ENCODE measurements at regions not wholly inside any gene's neighbourhood (a gene's known extent, or its start where the extent isn't known, plus 50 kb on each side); places are given as distances from the start of the nearest gene placed in this dataset.

DNA sequence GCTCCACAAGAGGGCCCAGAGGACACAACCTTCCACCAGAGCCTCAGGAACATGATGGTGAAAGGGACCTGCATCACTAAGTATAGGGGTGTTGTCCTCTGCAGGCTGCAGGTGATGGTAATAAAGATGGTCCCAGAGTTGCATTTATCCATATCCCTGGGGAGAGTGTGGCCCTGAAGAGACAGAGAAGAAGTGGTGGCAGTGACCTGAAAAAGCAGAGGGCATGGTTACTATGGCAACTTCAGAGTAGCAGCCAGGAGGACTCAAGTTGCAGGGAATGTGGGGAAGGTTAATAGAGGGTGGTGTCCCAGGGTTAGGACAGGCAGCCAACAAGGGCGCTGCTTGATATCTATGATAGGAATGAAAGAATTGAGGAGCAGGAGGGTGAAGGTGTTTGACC, 57.1 kb downstream of the HLA-A start:
- H3K4me3 ChIP-seq = no peak overlapping the region
- H3K4me1 ChIP-seq (ENCODE audit: low read depth) = no peaks in the 10 kb centered on the region
- no peaks in the 10 kb centered on the region for H3K36me3 ChIP-seq (ENCODE audit: low read depth)
- ATAC-seq (no peak), DNase-seq (no peak)
- no peaks in the 10 kb centered on the region for H3K9me3 ChIP-seq
- TF ChIP-seq, protein P1, sequence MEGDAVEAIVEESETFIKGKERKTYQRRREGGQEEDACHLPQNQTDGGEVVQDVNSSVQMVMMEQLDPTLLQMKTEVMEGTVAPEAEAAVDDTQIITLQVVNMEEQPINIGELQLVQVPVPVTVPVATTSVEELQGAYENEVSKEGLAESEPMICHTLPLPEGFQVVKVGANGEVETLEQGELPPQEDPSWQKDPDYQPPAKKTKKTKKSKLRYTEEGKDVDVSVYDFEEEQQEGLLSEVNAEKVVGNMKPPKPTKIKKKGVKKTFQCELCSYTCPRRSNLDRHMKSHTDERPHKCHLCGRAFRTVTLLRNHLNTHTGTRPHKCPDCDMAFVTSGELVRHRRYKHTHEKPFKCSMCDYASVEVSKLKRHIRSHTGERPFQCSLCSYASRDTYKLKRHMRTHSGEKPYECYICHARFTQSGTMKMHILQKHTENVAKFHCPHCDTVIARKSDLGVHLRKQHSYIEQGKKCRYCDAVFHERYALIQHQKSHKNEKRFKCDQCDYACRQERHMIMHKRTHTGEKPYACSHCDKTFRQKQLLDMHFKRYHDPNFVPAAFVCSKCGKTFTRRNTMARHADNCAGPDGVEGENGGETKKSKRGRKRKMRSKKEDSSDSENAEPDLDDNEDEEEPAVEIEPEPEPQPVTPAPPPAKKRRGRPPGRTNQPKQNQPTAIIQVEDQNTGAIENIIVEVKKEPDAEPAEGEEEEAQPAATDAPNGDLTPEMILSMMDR (IDR thresholded peaks at IDR 0.05) = no peak
- intact Hi-C loops (cut with DNase I, micrococcal nuclease) = no loop called here

- ATAC-seq (peak; percentile 62), DNase-seq (no peak)
- Histone ChIP-seq H3K4me1 (ENCODE audit: low read depth) (no peaks in the 10 kb centered on the region), H3K9me3 (no peaks in the 10 kb centered on the region), H3K4me3 (no peak overlapping the region), H3K36me3 (ENCODE audit: low read depth) (no peaks in the 10 kb centered on the region)
- intact Hi-C loops (cut with DNase I, micrococcal nuclease) = no loop called here
- TF ChIP-seq, protein P1 (IDR thresholded peaks at IDR 0.05) = no peak
Measured at GRCh38 chr6:30000156-30000791, 57.9 kb downstream of the HLA-A start.

- Histone ChIP-seq H3K4me3 (no peak overlapping the region), H3K4me1 (ENCODE audit: low read depth) (peaks cover 10% of the 10 kb centered on the region), H3K9me3 (no peaks in the 10 kb centered on the region), H3K36me3 (ENCODE audit: low read depth) (no peaks in the 10 kb centered on the region)
- ATAC-seq = no peak
- no peak for DNase-seq
- TF ChIP-seq, protein P1 (IDR thresholded peaks at IDR 0.05) = no peak
- intact Hi-C loops (cut with DNase I, micrococcal nuclease) = no loop called here
Measured at GRCh38 chr6:30002871-30003270, 58.2 kb upstream of the POLR1H start.

DNA sequence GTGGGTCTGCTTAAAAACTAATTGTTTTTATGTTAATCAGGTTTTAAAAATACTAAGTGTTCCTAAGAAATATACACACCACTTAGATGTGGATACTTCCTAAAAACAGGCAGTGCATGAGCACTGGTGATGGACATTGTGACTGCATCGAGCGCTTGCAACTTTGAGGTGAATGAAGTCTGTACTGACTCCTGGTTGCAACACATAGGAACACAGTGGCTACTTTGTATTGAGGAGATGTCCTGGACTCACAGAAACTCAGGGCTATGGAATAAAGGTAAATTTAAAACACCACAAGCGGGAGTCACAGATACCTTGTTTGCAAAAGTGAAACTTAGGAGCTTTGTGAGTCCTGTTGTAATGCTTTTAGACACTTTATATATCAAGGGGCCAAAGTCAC, 55.6 kb upstream of the POLR1H start:
- no peak for ATAC-seq
- no peak for DNase-seq
- no peaks in the 10 kb centered on the region for H3K9me3 ChIP-seq
- H3K4me1 ChIP-seq (ENCODE audit: low read depth) = peaks cover 10% of the 10 kb centered on the region
- TF ChIP-seq, protein P1 (IDR thresholded peaks at IDR 0.05) = no peak
- H3K36me3 ChIP-seq (ENCODE audit: low read depth) = no peaks in the 10 kb centered on the region
- H3K4me3 ChIP-seq = no peak overlapping the region
- intact Hi-C loops (cut with DNase I, micrococcal nuclease) = no loop called here

DNA sequence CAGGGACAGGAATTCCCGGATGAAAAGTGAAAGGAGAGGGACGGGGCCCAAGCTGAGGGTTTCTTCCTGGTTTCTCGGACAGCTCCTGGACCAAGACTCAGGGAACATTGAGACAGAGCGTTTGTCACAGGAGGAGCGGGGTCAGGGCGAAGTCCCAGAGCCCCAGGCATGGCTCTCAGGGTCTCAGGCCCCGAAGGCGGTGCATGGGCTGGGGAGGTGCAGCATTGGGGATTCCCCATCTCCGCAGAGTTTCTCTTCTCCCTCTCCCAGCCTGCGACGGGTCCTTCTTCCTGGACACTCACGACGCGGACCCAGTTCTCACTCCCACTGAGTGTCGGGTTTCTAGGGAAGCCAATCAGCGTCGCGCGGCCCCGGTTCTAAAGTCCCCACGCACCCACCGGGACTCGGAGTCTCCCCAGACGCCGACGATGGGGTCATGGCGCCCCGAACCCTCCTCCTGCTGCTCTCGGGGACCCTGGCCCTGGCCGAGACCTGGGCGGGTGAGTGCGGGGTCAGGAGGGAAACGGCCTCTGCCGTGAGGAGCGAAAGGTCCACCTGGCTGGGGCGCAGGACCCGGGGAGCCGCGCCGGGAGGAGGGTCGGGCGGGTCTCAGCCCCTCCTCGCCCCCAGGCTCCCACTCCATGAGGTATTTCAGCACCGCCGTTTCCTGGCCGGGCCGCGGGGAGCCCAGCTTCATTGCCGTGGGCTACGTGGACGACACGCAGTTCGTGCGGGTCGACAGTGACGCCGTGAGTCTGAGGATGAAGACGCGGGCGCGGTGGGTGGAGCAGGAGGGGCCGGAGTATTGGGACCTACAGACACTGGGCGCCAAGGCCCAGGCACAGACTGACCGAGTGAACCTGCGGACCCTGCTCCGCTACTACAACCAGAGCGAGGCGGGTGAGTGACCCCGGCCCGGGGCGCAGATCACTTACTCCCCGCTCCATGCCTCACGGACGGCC, 54.6 kb upstream of the POLR1H start:
- Histone ChIP-seq H3K9me3 (no peaks in the 10 kb centered on the region), H3K4me1 (ENCODE audit: low read depth) (peaks cover 10% of the 10 kb centered on the region), H3K4me3 (peak overlapping the region; percentile 19), H3K36me3 (ENCODE audit: low read depth) (no peaks in the 10 kb centered on the region)
- intact Hi-C loops (cut with DNase I, micrococcal nuclease) = no loop called here
- peak; percentile 44 to 58 (median 53) for DNase-seq
- TF ChIP-seq, protein P1 (IDR thresholded peaks at IDR 0.05) = no peak
- peak; percentile 61 for ATAC-seq

Data from mucosa of descending colon (tissue), 3 donors.